ENCODE measurements at regions not wholly inside any gene's neighbourhood (a gene's known extent, or its start where the extent isn't known, plus 50 kb on each side); places are given as distances from the start of the nearest gene placed in this dataset.

GRCh38 chr1:198934426-198934825 lies 295.6 kb downstream of the PTPRC start:
- no peaks in the 10 kb centered on the region for H3K9me3 ChIP-seq
- no peaks in the 10 kb centered on the region for H3K4me1 ChIP-seq
- no peaks in the 10 kb centered on the region for H3K27me3 ChIP-seq
- peak overlapping the region in 1 of 2 donors; percentile 62 for H3K27ac ChIP-seq
- TF ChIP-seq POLR2A (IDR thresholded peaks at IDR 0.05) (no peak), CTCF (IDR thresholded peaks at IDR 0.05) (no peak)
- H3K4me3 ChIP-seq, result peak overlapping the region in 1 of 2 donors; percentile 7
- DNase-seq, result no peak
- H3K36me3 ChIP-seq, result no peaks in the 10 kb centered on the region
- intact Hi-C loops (cut with DNase I; ENCODE audit: low total_unique reads), result no loop called here

GRCh38 chr1:198934901-198935305 lies 296.1 kb downstream of the PTPRC start:
- no peaks in the 10 kb centered on the region for H3K36me3 ChIP-seq
- intact Hi-C loops (cut with DNase I; ENCODE audit: low total_unique reads), result no loop called here
- no peaks in the 10 kb centered on the region for H3K27me3 ChIP-seq
- peak overlapping the region in 1 of 2 donors; percentile 62 for H3K27ac ChIP-seq
- no peaks in the 10 kb centered on the region for H3K4me1 ChIP-seq
- no peak for DNase-seq
- no peak for TF ChIP-seq CTCF (IDR thresholded peaks at IDR 0.05)
- no peak for TF ChIP-seq POLR2A (IDR thresholded peaks at IDR 0.05)
- H3K4me3 ChIP-seq, result peak overlapping the region in 1 of 2 donors; percentile 7
- no peaks in the 10 kb centered on the region for H3K9me3 ChIP-seq

- Histone ChIP-seq H3K27me3 (no peaks in the 10 kb centered on the region), H3K27ac (peak overlapping the region; percentile 18 to 64), H3K9me3 (no peaks in the 10 kb centered on the region), H3K36me3 (no peaks in the 10 kb centered on the region), H3K4me3 (peak overlapping the region in 1 of 2 donors; percentile 42), H3K4me1 (no peaks in the 10 kb centered on the region)
- intact Hi-C loops (cut with DNase I; ENCODE audit: low total_unique reads), result no loop called here
- no peak for TF ChIP-seq POLR2A (IDR thresholded peaks at IDR 0.05)
- TF ChIP-seq CTCF (IDR thresholded peaks at IDR 0.05), result no peak
- peak; percentile 26 to 57 for DNase-seq
Observed at GRCh38 chr1:198935306-198935921, 296.6 kb downstream of the PTPRC start.

GRCh38 chr1:198936371-198937083 lies 297.7 kb downstream of the PTPRC start:
- DNase-seq, result no peak
- H3K9me3 ChIP-seq, result no peaks in the 10 kb centered on the region
- no peaks in the 10 kb centered on the region for H3K36me3 ChIP-seq
- TF ChIP-seq CTCF (IDR thresholded peaks at IDR 0.05), result no peak
- TF ChIP-seq POLR2A (IDR thresholded peaks at IDR 0.05), result no peak
- H3K27me3 ChIP-seq, result no peaks in the 10 kb centered on the region
- intact Hi-C loops (cut with DNase I; ENCODE audit: low total_unique reads), result no loop called here
- H3K4me1 ChIP-seq, result no peaks in the 10 kb centered on the region
- peak overlapping the region; percentile 60 to 64 for H3K27ac ChIP-seq
- peak overlapping the region; percentile 32 to 42 for H3K4me3 ChIP-seq
